GM21825 (cell line): ENCODE measurements at regions not wholly inside any gene's neighbourhood (a gene's known extent, or its start where the extent isn't known, plus 50 kb on each side); places are given as distances from the start of the nearest gene placed in this dataset.
"Not testable (repeated sequence)": the region's sequence is repeated elsewhere in the genome, so short reads cannot be mapped to it uniquely, and the experiment has no call there.

ENCODE experiments used
- ATAC-seq: cut with Tn5 transposase; IDR thresholded peaks from one replicate; pipeline ENCODE4 v1.9.1; 2021; ENCODE audit warnings: mild to moderate bottlenecking, moderate library complexity; ENCODE audit not compliant: unreplicated experiment

GRCh38 chr10:78405736-78406135, 372.1 kb downstream of the RPS24 start:
- ATAC-seq = no peak

- no peak for ATAC-seq
Measured at GRCh38 chr10:78406648-78407008, 373.0 kb downstream of the RPS24 start.

GRCh38 chr10:78407009-78407711, 373.5 kb downstream of the RPS24 start:
- no peak for ATAC-seq

GRCh38 chr10:78407966-78408365, 374.3 kb downstream of the RPS24 start:
- ATAC-seq = no peak

GRCh38 chr10:78408671-78409472, 375.2 kb downstream of the RPS24 start:
- no peak for ATAC-seq

GRCh38 chr10:78410046-78410965, 376.6 kb downstream of the RPS24 start:
- ATAC-seq = no peak

- no peak for ATAC-seq
Measured at GRCh38 chr10:78411716-78412115, 378.1 kb downstream of the RPS24 start.

- no peak for ATAC-seq
Measured at GRCh38 chr10:78412605-78413004, 378.9 kb downstream of the RPS24 start.

GRCh38 chr10:78413076-78414055, 379.7 kb downstream of the RPS24 start:
- ATAC-seq = no peak

GRCh38 chr10:78414380-78414779, 380.7 kb downstream of the RPS24 start:
- no peak for ATAC-seq

GRCh38 chr10:78415111-78415510, 381.4 kb downstream of the RPS24 start:
- no peak for ATAC-seq

- no peak for ATAC-seq
Measured at GRCh38 chr10:78416031-78417011, 382.7 kb downstream of the RPS24 start.

GRCh38 chr10:78417425-78418370, 384.0 kb downstream of the RPS24 start:
- ATAC-seq = no peak

GRCh38 chr10:78419481-78420265, 386.0 kb downstream of the RPS24 start:
- ATAC-seq = no peak

GRCh38 chr10:78420946-78421735, 387.5 kb downstream of the RPS24 start:
- ATAC-seq = no peak

GRCh38 chr10:78424050-78424449, 390.4 kb downstream of the RPS24 start:
- ATAC-seq = not testable (repeated sequence)
